ENCODE measurements at regions not wholly inside any gene's neighbourhood (a gene's known extent, or its start where the extent isn't known, plus 50 kb on each side); places are given as distances from the start of the nearest gene placed in this dataset.

GRCh38 chrY:19180824-19181223, 407.3 kb upstream of the HSFY2 start:
- no peaks in the 10 kb centered on the region for H3K36me3 ChIP-seq
- no peaks in the 10 kb centered on the region for H3K27me3 ChIP-seq (replicated peaks; ENCODE audit: insufficient read depth)
- no peak overlapping the region for H3K4me3 ChIP-seq
- no peak overlapping the region for H3K27ac ChIP-seq
- TF ChIP-seq CTCF (IDR thresholded peaks at IDR 0.05): no peak
- H3K4me1 ChIP-seq (ENCODE audit: control insufficient read depth in 1 of 2, low read depth in 2 of 2): no peaks in the 10 kb centered on the region
- ATAC-seq (ENCODE audit: insufficient number of reproducible peaks, low FRiP score, low read depth) (no peak), DNase-seq (ENCODE audit: low spot score) (no peak)
- H3K9me3 ChIP-seq: no peaks in the 10 kb centered on the region

GRCh38 chrY:19168202-19168565, 394.6 kb upstream of the HSFY2 start:
- DNase-seq (ENCODE audit: low spot score) (no peak), ATAC-seq (ENCODE audit: insufficient number of reproducible peaks, low FRiP score, low read depth) (no peak)
- H3K27ac ChIP-seq: no peak overlapping the region
- no peaks in the 10 kb centered on the region for H3K36me3 ChIP-seq
- no peaks in the 10 kb centered on the region for H3K9me3 ChIP-seq
- H3K4me3 ChIP-seq: no peak overlapping the region
- H3K4me1 ChIP-seq (ENCODE audit: control insufficient read depth in 1 of 2, low read depth in 2 of 2): no peaks in the 10 kb centered on the region
- no peak for TF ChIP-seq CTCF (IDR thresholded peaks at IDR 0.05)
- H3K27me3 ChIP-seq (replicated peaks; ENCODE audit: insufficient read depth): no peaks in the 10 kb centered on the region

DNA sequence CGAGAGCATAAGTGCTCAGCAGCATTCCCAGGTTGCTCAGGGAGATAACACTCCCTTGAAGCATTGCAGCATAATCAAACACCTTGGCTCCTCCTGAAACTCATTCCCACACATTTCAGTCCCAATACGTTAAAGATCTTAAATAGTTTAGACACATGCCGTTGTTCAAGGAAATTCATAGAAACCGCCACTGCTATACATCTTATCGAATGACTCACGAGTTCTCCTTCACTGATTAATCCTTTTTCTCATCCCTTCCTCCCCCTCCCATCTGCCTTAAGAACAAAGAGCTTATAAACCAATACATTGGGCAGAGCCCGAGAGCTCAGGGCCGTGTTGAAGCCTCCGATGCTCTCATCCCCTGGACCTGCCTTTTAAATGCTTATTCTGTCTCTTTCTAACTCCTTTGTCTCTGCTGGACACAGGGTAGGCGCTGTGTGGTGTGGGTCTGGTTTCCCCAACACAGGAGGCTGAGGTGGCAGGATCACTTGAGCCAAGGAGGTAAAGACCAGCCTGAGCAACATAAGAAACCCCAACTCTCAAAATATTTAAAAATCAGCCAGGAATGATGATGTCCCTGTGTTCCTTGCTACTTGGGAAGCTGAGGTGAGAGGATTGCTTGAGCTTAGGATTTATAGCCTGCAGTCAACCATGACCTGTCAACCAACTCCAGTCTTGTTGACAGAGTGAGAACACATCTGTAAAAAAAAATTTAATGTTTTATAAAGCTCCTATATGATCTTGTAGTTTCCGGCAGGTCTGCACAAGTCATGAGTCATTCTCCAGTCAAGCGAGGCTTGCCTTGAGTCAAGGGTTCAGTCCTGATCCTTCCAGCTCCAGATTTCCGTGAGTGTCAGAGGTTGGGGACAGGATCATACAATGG, 394.0 kb upstream of the HSFY2 start:
- Histone ChIP-seq H3K27ac (no peak overlapping the region), H3K27me3 (replicated peaks; ENCODE audit: insufficient read depth) (no peaks in the 10 kb centered on the region), H3K9me3 (no peaks in the 10 kb centered on the region), H3K4me3 (no peak overlapping the region), H3K36me3 (no peaks in the 10 kb centered on the region), H3K4me1 (ENCODE audit: control insufficient read depth in 1 of 2, low read depth in 2 of 2) (no peaks in the 10 kb centered on the region)
- ATAC-seq (ENCODE audit: insufficient number of reproducible peaks, low FRiP score, low read depth) (no peak), DNase-seq (ENCODE audit: low spot score) (no peak)
- no peak for TF ChIP-seq CTCF (IDR thresholded peaks at IDR 0.05)

- Histone ChIP-seq H3K27me3 (replicated peaks; ENCODE audit: insufficient read depth) (no peaks in the 10 kb centered on the region), H3K36me3 (no peaks in the 10 kb centered on the region), H3K4me1 (ENCODE audit: control insufficient read depth in 1 of 2, low read depth in 2 of 2) (no peaks in the 10 kb centered on the region), H3K9me3 (no peaks in the 10 kb centered on the region), H3K27ac (no peak overlapping the region), H3K4me3 (no peak overlapping the region)
- no peak for TF ChIP-seq CTCF (IDR thresholded peaks at IDR 0.05)
- ATAC-seq (ENCODE audit: insufficient number of reproducible peaks, low FRiP score, low read depth): no peak
- DNase-seq (ENCODE audit: low spot score): no peak
Measured at GRCh38 chrY:19148783-19149182, 375.2 kb upstream of the HSFY2 start.

- Histone ChIP-seq H3K36me3 (no peaks in the 10 kb centered on the region), H3K9me3 (no peaks in the 10 kb centered on the region), H3K4me1 (ENCODE audit: control insufficient read depth in 1 of 2, low read depth in 2 of 2) (no peaks in the 10 kb centered on the region), H3K27ac (no peak overlapping the region), H3K4me3 (no peak overlapping the region), H3K27me3 (replicated peaks; ENCODE audit: insufficient read depth) (no peaks in the 10 kb centered on the region)
- no peak for ATAC-seq (ENCODE audit: insufficient number of reproducible peaks, low FRiP score, low read depth)
- no peak for TF ChIP-seq CTCF (IDR thresholded peaks at IDR 0.05)
- DNase-seq (ENCODE audit: low spot score): no peak
Measured at GRCh38 chrY:19146296-19146695, 372.8 kb upstream of the HSFY2 start.

Measured in thoracic aorta (tissue), 2 donors.